Sigmoid colon (tissue), 6 donors: ENCODE measurements at regions not wholly inside any gene's neighbourhood (a gene's known extent, or its start where the extent isn't known, plus 50 kb on each side); places are given as distances from the start of the nearest gene placed in this dataset.

Experiments
- DNase-seq: peaks from one replicate; pipeline ENCODE4 v3.0.0-alpha.2; 2019
- H3K27ac ChIP-seq, 4 donors: fragments of 200-600 bp; sonication (generic); one replicate each; pipeline ENCODE4 v1.5.1; 2016 to 2019; ENCODE audit warnings: mild to moderate bottlenecking in 1 of 4
- H3K27me3 ChIP-seq, 3 donors: fragments of 200-600 bp; sonication (generic); one replicate each; pipeline ENCODE4 v1.5.1; 2019; ENCODE audit warnings: mild to moderate bottlenecking in 1 of 3
- H3K36me3 ChIP-seq, 4 donors: fragments of 200-600 bp; sonication (generic); one replicate each; pipeline ENCODE4 v1.5.1; 2016 to 2019
- H3K4me1 ChIP-seq, 4 donors: fragments of 200-600 bp; sonication (generic); one replicate each; pipeline ENCODE4 v1.5.1; 2017 to 2019
- H3K4me3 ChIP-seq, 4 donors: fragments of 200-600 bp; sonication (generic); one replicate each; pipeline ENCODE4 v1.5.1; 2017 to 2019; ENCODE audit warnings: mild to moderate bottlenecking in 2 of 4, moderate library complexity in 1 of 4
- H3K9me3 ChIP-seq, 4 donors: fragments of 200-600 bp in 3 of 4; sonication (generic) in 3 of 4; one replicate each; pipeline versions ENCODE4 v1.5.1 to v1.6.1; 2013 to 2019
- EP300 ChIP-seq, 4 donors: sonication (generic); formaldehyde crosslinking; IDR thresholded peaks; one replicate each; pipeline ENCODE4 v1.6.1; 2017; ENCODE audit warnings: antibody characterized with exemption in 4 of 4
- POLR2A ChIP-seq, 2 donors: fragments of 450-650 bp; IDR thresholded peaks; one replicate each; pipeline ENCODE4 v1.6.1; 2016; ENCODE audit warnings: antibody characterized with exemption in 2 of 2, mild to moderate bottlenecking in 2 of 2, moderate library complexity in 2 of 2
- POLR2AphosphoS5 ChIP-seq, 4 donors: sonication (generic); formaldehyde crosslinking; IDR thresholded peaks; one replicate each; pipeline ENCODE4 v1.6.1; 2017; ENCODE audit warnings: antibody characterized with exemption in 4 of 4
- WGBS, 2 donors: extraction: QIAGEN DNeasy Blood & Tissue Kit; methylation state at CpG; one replicate each; pipeline ENCODE4 v1.1.7; 2013; 5-methylcytosine and 5-hydroxymethylcytosine counted together
- intact Hi-C: fragments of 100-400 bp; cut with DNase I; formaldehyde crosslinking; loops from one replicate; pipeline ENCODE4 v1.15.1; 2023
- TF ChIP-seq, protein P1 (sequence below), 4 experiments: fragments of 450-650 bp in 3 of 4; fragments of 200-600 bp in 1 of 4; IDR thresholded peaks; one replicate each; pipeline ENCODE4 v1.5.1; 2016 to 2019; ENCODE audit warnings: antibody characterized with exemption in 4 of 4, mild to moderate bottlenecking in 3 of 4, moderate library complexity in 2 of 4
- donor health status: healthy with polysubstance abuse.
- donor health status: healthy.

- TF ChIP-seq POLR2A (IDR thresholded peaks at IDR 0.05) (no peak), POLR2AphosphoS5 (IDR thresholded peaks at IDR 0.05) (no peak), EP300 (IDR thresholded peaks at IDR 0.05) (no peak)
- TF ChIP-seq, protein P1, sequence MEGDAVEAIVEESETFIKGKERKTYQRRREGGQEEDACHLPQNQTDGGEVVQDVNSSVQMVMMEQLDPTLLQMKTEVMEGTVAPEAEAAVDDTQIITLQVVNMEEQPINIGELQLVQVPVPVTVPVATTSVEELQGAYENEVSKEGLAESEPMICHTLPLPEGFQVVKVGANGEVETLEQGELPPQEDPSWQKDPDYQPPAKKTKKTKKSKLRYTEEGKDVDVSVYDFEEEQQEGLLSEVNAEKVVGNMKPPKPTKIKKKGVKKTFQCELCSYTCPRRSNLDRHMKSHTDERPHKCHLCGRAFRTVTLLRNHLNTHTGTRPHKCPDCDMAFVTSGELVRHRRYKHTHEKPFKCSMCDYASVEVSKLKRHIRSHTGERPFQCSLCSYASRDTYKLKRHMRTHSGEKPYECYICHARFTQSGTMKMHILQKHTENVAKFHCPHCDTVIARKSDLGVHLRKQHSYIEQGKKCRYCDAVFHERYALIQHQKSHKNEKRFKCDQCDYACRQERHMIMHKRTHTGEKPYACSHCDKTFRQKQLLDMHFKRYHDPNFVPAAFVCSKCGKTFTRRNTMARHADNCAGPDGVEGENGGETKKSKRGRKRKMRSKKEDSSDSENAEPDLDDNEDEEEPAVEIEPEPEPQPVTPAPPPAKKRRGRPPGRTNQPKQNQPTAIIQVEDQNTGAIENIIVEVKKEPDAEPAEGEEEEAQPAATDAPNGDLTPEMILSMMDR (IDR thresholded peaks at IDR 0.05) = no peak
- H3K27me3 ChIP-seq = no peaks in the 10 kb centered on the region
- no peak for DNase-seq
- no peak overlapping the region for H3K4me3 ChIP-seq
- no peaks in the 10 kb centered on the region for H3K9me3 ChIP-seq
- no peaks in the 10 kb centered on the region for H3K36me3 ChIP-seq
- WGBS, 2 donors = 5 to 15% methylated on average over 8 of the region's 8 CpGs
- intact Hi-C loops = no loop called here
- H3K27ac ChIP-seq = no peak overlapping the region
- no peaks in the 10 kb centered on the region for H3K4me1 ChIP-seq
These were observed 52.4 kb upstream of the FAM204A start for GRCh38 chr10:118394301-118395200.

DNA sequence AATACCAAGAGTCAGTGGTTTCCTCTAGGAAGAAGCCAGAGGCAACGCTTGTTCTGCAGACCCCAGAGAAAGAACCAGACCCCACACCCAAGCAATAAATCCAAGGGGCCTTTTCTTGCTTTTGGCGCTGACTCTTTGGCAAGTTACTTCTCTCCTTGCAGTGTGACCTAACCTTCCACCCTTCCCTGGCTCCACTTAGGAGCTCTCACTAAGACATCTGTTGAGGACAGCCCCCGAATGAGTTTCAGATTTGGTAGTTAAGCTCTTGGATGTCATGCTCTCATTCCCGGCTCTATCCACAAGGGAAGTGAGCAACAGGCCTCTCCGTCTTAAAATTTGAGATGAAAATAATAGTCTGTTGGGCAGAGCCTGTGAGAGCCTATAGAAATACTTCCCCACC, 50.6 kb upstream of the FAM204A start:
- WGBS, 2 donors = 81 to 91% methylated on average over 5 of the region's 5 CpGs
- intact Hi-C loops = no loop called here

More for the DNA sequence above, 50.6 kb upstream of the FAM204A start:
- H3K9me3 ChIP-seq = peaks cover 0 to 7% (median 3%) of the 10 kb centered on the region in 4 donors
- DNase-seq = no peak
- H3K27me3 ChIP-seq = no peaks in the 10 kb centered on the region
- no peaks in the 10 kb centered on the region for H3K4me1 ChIP-seq
- H3K4me3 ChIP-seq = no peak overlapping the region
- H3K27ac ChIP-seq = no peak overlapping the region
- TF ChIP-seq EP300 (IDR thresholded peaks at IDR 0.05) (no peak), POLR2AphosphoS5 (IDR thresholded peaks at IDR 0.05) (no peak), POLR2A (IDR thresholded peaks at IDR 0.05) (no peak)
- no peaks in the 10 kb centered on the region for H3K36me3 ChIP-seq
